ENCODE measurements at regions not wholly inside any gene's neighbourhood (a gene's known extent, or its start where the extent isn't known, plus 50 kb on each side); places are given as distances from the start of the nearest gene placed in this dataset.

- Histone ChIP-seq H3K27me3 (ENCODE audit: low read length) (peaks cover 3% of the 10 kb centered on the region; the same call in 1 of the 2 replicates), H3K4me2 (ENCODE audit: low read length) (no peak overlapping the region), H3F3A (ENCODE audit: low read length, unreplicated experiment) (no peaks in the 10 kb centered on the region), H3K4me3 (ENCODE audit: low read length) (no peak overlapping the region), H2AFZ (ENCODE audit: low read length) (no peak overlapping the region), H3K36me3 (ENCODE audit: low read depth, low read length) (no peaks in the 10 kb centered on the region), H3K27ac (ENCODE audit: low read length) (no peak overlapping the region), H3K79me2 (ENCODE audit: low read length) (no peaks in the 10 kb centered on the region), H4K20me1 (ENCODE audit: low read length) (no peaks in the 10 kb centered on the region), H3K9me2 (replicated peaks; ENCODE audit: low read length) (no peaks in the 10 kb centered on the region), H3K9me3 (ENCODE audit: low read length) (no peaks in the 10 kb centered on the region), H3K4me1 (ENCODE audit: insufficient read depth, low read length) (peaks cover 6% of the 10 kb centered on the region), H3K9ac (ENCODE audit: low read length) (no peak overlapping the region)
- no TSS peak for BruUV-seq (replicated peaks)
- ATAC-seq = no peak
- TF ChIP-seq EZH2 (IDR thresholded peaks at IDR 0.05; ENCODE audit: low read length, unreplicated experiment) (no peak), EZH2phosphoT487 (IDR thresholded peaks at IDR 0.05; ENCODE audit: borderline replicate concordance, low read length) (no peak), CTCF (conservative IDR thresholded peaks at IDR 0.05; ENCODE audit: low read depth, low read length) (no peak)
- intact Hi-C loops (cut with micrococcal nuclease) = no loop called here
- ChIA-PET CTCF (no interaction called here), POLR2A (ENCODE audit: unreplicated experiment) (no interaction called here)
- DNase-seq = no peak
Measured at GRCh38 chr2:221710744-221711143, 138.6 kb upstream of the EPHA4 start.

DNA sequence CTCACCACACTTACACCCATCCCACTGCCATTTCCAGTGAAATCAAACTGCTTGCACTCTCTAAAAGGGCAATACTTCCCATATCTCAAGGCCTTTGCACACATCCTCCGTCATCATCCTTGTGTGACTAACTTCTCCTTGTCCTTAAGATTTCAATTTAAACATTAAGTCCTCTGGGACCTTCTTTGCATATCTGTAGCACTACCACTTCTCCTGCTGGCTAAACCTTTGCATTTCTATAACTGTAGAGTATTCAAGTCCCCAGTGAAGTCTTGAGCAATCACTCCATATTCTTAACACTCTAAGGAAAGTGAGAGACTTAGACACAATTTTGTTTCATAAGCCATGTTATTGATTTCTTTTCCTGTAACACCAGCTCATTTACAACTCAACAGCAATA, 136.8 kb upstream of the EPHA4 start:
- BruUV-seq (replicated peaks) = no TSS peak
- ATAC-seq = no peak

More for the DNA sequence above, 136.8 kb upstream of the EPHA4 start:
- Histone ChIP-seq H3K4me2 (ENCODE audit: low read length) (no peak overlapping the region), H3F3A (ENCODE audit: low read length, unreplicated experiment) (no peaks in the 10 kb centered on the region), H3K79me2 (ENCODE audit: low read length) (no peaks in the 10 kb centered on the region), H3K27ac (ENCODE audit: low read length) (no peak overlapping the region), H3K9ac (ENCODE audit: low read length) (no peak overlapping the region), H3K27me3 (ENCODE audit: low read length) (peaks cover 3% of the 10 kb centered on the region), H3K4me3 (ENCODE audit: low read length) (no peak overlapping the region), H4K20me1 (ENCODE audit: low read length) (no peaks in the 10 kb centered on the region), H3K4me1 (ENCODE audit: insufficient read depth, low read length) (no peaks in the 10 kb centered on the region), H3K36me3 (ENCODE audit: low read depth, low read length) (no peaks in the 10 kb centered on the region), H2AFZ (ENCODE audit: low read length) (no peak overlapping the region), H3K9me3 (ENCODE audit: low read length) (no peaks in the 10 kb centered on the region), H3K9me2 (replicated peaks; ENCODE audit: low read length) (no peaks in the 10 kb centered on the region)
- ChIA-PET CTCF (no interaction called here), POLR2A (ENCODE audit: unreplicated experiment) (no interaction called here)
- intact Hi-C loops (cut with micrococcal nuclease) = no loop called here
- TF ChIP-seq EZH2 (IDR thresholded peaks at IDR 0.05; ENCODE audit: low read length, unreplicated experiment) = no peak
- TF ChIP-seq CTCF (conservative IDR thresholded peaks at IDR 0.05; ENCODE audit: low read depth, low read length) = no peak
- TF ChIP-seq EZH2phosphoT487 (IDR thresholded peaks at IDR 0.05; ENCODE audit: borderline replicate concordance, low read length) = no peak
- no peak for DNase-seq
